HG03025 (cell line): ENCODE measurements at regions not wholly inside any gene's neighbourhood (a gene's known extent, or its start where the extent isn't known, plus 50 kb on each side); places are given as distances from the start of the nearest gene placed in this dataset.
"Not testable (repeated sequence)": the region's sequence is repeated elsewhere in the genome, so short reads cannot be mapped to it uniquely, and the experiment has no call there.

ENCODE experiments used
- ATAC-seq: cut with Tn5 transposase; IDR thresholded peaks from one replicate; pipeline ENCODE4 v1.9.1; 2021; ENCODE audit warnings: mild to moderate bottlenecking, moderate library complexity; ENCODE audit not compliant: unreplicated experiment, low FRiP score

DNA sequence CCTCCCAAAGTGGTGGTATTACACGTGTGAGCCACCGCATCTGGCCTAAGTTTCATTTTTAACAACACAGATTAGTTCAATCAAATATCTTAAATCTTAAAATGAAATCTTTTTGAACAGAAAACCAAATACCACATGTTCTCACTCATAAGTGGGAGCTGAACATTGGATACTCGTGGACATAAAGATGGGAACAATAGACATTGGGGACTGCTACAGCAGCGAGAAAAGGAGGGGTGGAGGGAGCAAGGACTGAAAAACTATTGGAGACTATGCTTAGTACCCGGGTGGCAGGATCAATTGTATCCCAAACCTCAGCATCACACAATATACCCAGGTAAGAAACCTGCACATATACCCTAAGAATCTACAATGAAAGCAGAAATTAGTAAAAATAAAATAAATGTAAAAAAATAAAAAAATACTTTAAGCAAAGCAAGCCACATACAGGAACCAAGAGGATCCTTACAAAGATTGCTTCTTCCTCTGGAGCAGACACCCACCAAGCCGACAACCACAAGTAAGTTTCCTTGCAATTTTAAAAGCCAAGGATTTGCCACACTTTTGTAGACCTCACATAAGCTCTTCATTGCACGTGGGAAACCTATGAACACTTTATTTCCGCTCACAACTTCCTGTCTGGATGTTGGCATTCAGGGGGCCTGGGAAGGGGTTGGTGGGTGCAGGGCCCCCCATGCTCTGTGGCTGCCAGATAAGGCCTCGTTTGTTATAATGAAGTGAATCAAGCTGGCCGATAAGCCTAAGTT, 147.9 kb downstream of the MYCN start:
- ATAC-seq, result no peak

DNA sequence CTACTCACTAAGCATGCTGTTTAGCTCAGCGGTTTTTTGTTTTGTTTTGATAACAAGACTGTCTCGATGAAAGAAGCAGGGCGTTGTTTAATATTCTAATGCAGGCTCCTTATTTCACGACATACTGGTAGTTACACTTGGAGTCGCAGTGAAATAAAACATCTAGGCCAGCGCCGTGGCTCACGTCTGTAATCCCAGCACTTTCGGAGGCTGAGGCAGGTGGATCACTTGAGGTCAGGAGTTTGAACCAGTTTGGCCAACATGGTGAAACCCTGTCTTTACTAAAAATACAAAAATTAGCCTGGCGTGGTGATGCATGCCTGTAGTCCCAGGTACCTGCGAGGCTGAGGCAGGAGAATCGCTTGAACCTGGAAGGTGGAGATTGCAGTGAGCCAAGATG, 145.8 kb downstream of the MYCN start:
- not testable (repeated sequence) for ATAC-seq

DNA sequence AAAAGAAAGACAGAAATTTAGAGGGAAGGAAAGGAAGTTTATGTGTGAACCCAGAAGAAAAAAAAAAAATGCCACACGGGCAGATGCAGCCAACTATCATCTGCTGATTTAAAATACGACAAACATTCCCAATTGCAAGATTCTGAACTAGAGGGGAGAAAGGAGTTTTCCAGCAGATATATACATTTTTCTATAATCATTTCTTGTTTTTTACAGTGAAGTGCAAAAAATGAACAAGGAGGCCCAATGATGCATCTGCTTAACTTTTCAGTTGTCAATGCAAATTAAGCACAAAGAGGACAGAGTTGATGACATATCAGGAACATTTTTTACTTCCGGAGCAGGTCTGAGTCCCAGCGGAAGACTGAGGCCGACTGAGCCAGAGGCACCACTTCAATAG, 144.7 kb downstream of the MYCN start:
- ATAC-seq, result no peak

DNA sequence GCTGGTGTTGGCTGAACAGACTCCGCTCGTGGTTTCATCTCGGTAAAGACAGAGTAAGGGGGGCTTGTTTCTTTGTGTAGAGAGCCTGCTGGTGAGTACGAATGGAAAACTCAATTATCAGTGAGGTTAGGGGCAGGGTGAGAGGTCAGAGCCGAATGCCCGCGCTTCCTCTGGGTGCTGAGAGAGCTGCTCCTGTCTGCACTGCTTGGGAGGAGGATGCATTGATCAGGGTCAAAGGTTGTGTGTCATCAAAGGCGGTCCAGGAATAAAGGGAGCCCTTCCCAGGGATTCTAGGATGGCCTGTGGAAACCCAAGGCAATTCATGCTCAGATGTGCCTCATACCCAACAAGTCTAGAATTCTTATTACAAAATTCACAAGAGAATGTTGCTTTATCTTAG, 143.9 kb downstream of the MYCN start:
- ATAC-seq, result no peak

DNA sequence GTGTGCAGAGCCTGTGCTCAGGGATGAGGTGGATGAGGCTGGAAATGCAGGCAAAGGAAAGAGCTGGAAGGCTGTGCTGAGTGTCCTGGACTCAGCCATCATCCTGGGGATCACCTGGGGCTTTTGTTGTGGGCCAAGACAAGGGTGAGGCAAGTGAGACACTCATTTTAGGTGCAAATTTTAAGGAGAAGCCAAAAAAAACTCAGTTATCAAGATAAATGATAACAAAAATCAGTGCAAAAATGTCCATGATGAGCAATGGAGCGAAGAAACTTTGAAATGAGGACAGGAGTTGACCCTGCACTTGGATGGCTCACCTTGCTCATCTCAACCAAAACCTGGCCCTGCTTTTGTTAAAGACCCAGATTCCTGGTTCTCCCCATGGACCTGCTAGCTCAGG, 141.9 kb downstream of the MYCN start:
- ATAC-seq, result no peak

DNA sequence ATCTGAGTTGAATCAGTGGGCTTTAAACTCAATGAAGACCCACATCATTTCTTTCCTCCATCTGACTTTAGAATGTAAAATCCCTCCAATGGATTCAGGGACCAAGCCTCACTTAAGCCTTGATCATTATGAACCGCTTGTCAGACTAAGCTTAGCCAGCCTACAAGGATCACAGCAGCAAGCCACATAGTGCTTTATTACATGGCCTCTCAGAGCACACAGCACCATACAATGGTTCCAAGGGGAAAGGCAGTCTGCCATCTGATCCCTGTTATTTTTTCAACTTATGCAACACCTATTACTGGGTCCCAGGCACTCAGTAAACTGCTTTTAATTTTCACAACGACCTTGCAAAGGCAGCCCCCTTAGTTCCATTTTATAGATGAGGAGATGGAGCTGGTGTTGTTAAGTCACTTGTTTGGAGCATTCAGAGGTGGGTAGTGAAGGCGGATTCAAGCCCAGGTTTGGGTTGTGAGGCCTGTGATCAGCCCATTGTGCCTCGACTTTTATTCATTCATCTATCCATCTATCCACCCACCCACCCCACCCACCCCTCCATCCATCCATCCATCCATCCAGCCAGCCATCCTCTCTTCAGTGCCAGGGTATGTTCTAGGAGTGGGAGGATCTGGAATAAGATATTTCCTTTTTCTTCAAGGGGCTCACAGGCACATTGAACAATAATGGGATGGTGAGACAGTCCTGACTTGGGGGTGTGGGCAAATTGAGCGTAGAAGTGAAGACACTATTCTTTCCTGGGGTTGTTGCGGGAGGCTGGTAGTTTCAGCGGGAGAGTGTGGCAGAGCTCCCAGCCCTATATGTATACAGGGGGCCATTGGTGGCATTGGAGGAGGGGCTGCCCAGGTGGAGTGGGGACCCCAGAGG, 141.2 kb downstream of the MYCN start:
- ATAC-seq, result no peak

DNA sequence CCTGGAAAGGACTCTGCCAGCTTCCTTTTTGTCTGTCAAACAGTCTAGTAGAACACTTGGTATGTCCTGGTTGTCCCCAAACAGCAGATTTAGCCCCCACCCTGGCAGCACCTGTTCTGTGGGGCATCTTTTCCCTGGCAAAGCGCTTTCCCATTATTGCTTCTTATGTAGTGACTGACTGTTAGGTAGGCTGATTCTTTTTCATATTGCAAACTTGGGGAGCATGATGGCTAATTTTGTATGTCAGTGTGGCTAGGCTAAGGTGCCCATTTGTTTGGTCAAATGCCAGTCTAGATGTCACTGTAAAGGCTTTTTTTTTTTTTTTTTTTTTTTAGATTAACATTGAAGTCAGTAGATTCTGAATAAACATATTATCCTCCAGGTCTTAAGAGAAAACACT, 140.2 kb downstream of the MYCN start:
- ATAC-seq, result no peak

DNA sequence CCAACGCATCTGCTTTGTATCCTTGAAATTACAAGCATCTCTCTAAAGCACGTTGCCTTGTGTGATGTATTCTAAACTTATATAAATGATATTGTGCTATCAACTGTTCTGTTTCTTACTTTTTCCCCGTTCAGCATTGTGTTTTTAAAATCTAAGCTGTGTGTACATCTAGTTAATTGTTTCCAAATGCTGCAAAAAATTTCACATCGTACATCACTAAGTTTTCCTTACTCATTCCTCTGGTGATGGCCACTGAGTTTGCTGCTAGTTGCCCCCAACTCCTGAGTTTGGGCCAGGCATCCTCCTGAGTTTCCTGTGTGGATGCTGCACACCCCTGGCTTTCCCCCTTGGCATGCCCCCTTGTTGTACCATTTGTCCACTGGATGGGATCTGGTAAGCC, 139.7 kb downstream of the MYCN start:
- ATAC-seq, result no peak

DNA sequence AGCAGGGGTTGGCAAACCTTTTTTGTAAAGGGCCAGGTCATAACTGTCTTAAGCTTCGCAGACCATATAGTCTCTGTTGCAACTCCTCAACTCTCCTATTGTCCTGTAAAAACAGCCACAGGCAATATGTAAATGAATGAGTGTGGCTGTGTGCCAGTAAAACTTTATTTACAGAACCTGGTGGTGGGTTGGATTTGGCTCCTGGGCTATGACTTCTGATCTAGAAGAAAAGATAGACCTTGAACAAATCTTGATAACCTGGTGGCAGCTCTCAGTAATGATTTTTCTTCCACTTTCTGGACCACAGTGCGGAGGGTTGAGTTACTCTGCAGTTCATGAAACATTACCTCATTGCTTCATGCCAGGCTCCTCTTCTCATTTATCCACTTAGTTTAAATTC, 139.3 kb downstream of the MYCN start:
- ATAC-seq, result no peak

DNA sequence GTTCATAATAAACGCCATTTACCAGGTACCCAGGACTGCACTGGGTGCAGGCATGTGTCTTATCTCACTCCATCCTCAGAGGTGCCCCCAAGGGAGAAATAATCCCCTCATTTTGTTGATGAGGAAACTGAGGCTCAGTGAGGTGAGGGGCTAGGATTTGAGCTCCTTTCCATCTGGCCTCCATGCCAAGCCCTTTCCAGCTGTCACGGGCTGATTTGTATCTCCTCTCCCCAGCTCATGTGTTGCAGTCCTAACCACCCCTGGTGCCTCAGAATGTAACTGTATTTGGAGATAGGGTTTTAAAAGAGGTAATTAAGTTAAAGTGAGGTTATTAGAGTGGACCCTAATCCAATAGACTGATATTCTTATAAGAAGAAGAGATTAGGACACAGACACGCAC, 137.3 kb downstream of the MYCN start:
- no peak for ATAC-seq

DNA sequence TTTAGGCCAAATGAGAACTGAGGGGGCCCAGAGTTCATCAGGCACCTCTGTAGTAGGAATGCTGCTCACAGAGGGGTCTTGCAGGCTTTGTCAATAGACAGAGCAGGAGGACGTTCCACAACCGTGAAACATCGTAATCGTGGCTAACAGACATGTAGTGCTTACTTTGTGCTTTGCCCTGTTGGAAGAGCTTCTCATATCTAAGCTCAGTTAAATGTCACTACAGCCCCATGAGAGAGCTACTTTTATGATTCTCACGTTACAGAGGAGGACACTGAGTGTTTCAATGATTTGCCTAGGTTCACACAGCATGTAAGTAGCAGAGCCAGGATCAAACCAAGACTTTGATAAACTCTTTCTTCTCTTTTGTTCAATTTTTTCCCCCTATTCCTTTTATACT, 136.6 kb downstream of the MYCN start:
- no peak for ATAC-seq

DNA sequence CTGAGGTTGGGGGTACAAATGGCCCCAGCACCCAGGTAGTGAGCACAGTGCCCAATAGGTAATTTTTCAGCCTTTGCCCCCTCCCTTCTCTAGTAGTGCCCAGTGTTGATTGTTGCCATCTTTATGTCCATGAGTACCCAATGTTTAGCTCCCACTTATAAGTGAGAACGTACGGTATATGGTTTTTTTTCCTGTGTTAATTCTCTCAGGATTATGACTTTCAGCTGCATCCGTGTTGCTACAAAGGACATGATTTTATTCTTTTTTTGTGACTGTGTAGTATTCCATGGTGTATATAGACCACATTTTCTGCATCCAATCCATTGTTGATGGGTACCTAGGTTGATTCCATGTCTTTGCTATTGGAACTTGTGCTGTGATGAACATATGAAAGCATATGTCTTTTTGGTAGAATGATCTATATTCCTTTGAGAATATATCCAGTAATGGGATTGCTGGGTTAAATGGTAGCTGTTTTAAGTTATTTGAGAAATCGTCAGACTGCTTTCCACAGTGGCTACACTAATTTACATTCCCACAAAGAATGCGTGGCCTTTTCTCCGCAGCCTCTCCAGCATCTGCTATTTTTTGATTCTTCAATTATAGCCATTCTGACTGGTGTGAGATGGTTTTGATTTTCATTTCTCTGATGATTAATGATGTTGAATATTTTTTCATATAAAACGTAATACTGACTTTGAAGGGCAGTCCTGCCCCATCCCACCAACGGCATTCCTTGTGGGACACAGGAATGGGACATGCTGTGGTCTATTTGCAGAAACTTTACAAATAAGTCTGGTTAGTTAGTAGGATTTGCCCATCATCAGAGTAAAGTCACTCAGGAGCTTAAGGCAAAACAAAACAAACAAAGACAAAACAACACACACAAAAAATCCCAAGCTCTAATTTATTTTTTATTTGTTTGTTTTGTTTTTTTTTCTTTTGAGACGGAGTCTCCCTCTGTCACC, 135.0 kb downstream of the MYCN start:
- no peak for ATAC-seq

DNA sequence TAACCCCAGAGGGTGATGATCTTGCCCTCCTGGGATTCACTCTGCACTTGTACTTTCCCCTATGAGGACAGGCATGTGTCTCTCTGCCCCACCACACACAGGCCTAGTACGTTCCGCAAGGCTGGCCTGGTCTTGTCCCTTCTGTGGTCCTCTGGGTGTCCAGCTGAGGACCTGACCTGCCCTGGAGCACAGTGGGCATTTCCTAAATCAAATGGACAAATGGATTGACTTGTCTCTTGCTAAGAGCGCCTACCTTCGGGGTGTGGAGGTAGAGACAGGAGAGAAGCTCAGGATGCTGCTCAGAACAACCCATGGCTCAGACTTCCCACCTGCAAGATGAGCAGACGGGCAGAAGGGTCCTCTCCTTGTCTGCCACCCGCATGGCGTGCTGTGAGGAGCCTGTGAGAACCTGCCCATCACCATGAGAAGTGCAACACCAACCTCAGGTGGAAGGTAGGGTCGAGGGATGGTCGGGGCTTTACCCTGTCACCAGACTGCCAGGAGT, 133.6 kb downstream of the MYCN start:
- no peak for ATAC-seq

DNA sequence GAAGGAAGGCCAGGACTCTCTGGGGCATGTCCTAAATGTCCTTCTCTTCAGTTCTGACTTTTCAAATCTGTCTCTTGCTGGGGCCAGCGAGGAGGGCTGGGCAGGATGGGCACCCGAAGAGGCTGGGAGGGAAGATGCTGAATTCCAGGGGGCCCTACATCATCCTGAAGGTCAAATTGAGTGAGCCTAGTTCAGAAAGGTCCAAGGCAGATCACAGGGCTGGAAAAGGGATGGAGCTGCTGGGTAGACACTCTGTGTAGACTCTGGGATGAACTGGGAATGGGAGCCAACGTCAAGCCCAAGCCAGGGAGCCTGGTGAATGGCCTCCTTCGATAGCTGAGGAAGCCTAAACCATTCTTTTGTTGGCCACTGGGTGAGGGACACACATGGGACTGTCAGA, 133.1 kb downstream of the MYCN start:
- ATAC-seq, result no peak

DNA sequence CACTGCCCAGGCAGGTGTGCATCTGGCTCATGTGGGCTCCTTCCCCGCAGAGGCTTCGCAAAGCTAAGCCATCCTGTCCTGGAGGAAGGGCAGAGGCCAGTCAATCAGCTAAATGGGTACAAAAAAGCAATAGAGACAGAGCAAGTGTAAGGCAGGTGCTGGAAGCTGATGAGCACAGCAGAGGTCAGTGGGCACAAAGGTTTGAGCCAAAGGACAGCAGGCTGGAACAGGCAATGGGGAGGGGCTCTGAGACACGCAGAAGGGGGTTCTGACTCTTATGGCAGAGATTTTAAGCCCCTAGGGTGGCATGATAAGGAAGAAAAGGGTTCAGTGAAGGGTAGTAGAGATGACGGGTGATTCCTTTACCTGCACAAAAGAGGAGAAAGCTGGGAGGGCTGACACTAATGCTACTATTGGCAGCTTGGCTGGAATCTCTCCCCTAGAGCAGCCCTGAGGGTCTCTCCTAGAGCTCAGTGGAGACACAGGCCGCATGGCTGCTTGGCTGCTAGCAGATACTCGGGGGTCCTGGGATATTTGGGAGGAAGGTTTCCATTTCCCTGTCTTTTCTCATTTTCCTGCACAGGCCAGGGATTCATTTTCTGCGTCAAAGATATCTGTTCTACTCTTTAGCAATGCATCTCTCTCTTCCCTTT, 132.4 kb downstream of the MYCN start:
- ATAC-seq, result no peak

DNA sequence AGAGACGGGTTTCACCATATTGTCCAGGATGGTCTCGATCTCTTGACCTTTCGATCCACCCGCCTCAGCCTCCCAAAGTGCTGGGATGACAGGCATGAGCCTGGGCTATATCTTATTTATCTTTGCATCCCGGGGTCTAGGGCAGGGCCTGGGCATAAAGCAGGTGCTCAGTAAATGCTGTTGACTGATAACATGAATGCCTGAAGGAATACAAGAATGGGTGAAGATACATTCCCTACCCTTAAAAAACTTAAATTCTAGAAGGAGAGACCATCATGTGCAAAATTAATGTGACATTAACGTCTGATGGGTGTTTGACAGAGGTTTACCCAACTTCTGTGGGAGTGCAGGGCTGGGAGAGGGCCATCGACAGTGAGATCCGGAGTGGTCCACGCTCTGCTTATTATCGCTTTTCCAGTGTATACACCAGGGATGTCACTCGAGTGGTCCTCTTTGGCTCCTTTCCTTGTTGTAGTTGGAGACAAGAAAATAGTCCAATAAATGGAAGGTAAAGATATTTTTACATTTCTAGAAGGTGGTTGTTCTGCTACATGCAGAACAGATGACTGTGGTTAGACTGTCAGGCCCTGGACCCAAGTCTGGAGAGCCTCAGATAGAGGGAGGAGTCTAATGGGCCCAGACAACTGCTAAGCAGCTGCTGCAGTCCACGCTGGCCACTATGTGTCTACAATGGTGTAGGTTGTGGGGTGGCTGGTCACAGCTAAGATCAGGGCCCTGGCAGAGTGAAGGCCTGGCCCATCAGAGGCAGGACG, 131.7 kb downstream of the MYCN start:
- no peak for ATAC-seq

DNA sequence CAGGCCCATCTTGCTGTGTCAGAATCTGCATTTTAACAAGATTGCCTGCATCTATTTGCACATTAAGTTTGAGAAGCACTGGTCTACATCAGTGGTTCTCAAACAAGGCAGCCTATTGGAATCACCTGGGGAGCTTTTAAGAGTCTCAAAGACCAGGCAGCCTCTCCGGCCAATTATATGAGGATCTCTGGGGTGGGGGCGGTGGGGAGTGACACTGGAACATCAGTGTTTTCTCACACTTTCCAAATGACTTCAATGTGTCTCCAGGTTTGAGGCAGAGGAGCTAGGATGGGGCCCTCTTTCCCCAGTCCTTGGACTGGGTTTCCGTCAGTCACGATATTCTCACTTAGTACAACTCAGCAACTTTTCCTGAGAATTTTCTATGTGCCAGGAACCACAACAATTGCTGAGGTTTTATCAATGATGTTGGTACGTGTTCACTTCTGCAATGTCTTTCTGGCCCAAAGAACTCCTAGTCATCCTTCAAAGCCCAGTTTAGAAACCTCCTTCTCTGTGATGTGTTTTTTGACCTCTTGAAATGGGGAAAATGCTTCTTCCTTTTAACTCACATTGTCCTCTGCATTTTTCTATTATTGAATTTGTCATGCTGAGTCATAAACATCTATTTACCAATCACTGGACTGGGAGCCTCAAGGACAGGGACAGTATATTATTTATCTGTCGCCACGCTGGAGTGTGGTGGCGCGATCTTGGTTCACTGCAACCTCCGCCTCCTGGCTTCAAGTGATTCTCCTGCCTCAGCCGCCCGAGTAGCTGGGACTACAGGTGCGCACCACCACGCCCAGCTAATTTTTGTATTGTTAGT, 130.9 kb downstream of the MYCN start:
- no peak for ATAC-seq

DNA sequence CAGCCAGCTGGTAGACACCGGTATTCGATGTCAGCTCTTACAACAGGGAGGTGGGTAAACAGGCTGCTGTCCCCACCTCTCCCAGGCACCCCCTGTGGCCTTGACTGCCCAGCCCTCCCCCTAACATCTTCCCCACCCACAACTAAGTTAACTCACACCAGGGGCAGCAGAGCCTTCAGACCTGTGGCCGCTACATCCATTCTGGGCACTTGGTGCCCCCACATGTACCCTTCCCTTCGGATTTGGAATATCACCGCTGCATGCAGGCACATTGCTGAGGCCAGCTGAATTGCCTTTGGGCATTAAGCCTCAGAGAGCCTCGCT, 130.3 kb downstream of the MYCN start:
- no peak for ATAC-seq
